ENCODE measurements at regions not wholly inside any gene's neighbourhood (a gene's known extent, or its start where the extent isn't known, plus 50 kb on each side); places are given as distances from the start of the nearest gene placed in this dataset.

- TF ChIP-seq TSHZ2 (CRISPR knock-in tag; IDR thresholded peaks at IDR 0.05) (no peak), ZFP30 (CRISPR knock-in tag; IDR thresholded peaks at IDR 0.05) (no peak), SNAI2 (CRISPR knock-in tag; IDR thresholded peaks at IDR 0.05) (no peak), ZC3H10 (CRISPR knock-in tag; IDR thresholded peaks at IDR 0.05) (no peak), TCF4 (CRISPR knock-in tag; IDR thresholded peaks at IDR 0.05; ENCODE audit: borderline replicate concordance) (no peak), CSDC2 (CRISPR knock-in tag; IDR thresholded peaks at IDR 0.05) (no peak)
These were observed 816.2 kb upstream of the ATXN8OS start (continued) for GRCh38 chr13:69291292-69291906.

DNA sequence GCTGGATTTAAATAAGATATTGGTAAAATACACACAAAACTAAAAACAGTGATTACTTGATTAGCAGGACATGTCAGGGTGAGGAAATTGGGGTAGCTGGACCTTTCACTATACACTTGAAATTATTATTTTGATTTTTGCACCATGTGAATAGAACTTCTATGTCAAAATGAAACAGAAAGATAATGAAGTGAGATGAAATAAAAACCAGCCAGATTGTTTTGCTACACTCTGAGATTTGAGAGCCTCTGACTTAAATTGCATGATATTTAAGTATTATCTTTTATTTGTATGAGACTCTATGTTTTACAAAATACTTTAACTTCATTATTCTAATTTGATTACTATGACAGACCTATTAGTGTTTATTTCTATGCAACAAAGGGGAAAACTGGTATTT lies 819.6 kb upstream of the ATXN8OS start:
- TF ChIP-seq PPARA (CRISPR knock-in tag; IDR thresholded peaks at IDR 0.05; ENCODE audit: borderline replicate concordance) (no peak), CSDC2 (CRISPR knock-in tag; IDR thresholded peaks at IDR 0.05) (no peak), POU6F1 (CRISPR knock-in tag; IDR thresholded peaks at IDR 0.05; ENCODE audit: borderline replicate concordance, low read depth) (no peak), OSR1 (CRISPR knock-in tag; IDR thresholded peaks at IDR 0.05) (no peak), ZNF70 (CRISPR knock-in tag; IDR thresholded peaks at IDR 0.05) (no peak), ZFP3 (CRISPR knock-in tag; IDR thresholded peaks at IDR 0.05) (no peak), GLIS3 (CRISPR knock-in tag; IDR thresholded peaks at IDR 0.05) (no peak), TSHZ2 (CRISPR knock-in tag; IDR thresholded peaks at IDR 0.05) (no peak), TOX (CRISPR knock-in tag; IDR thresholded peaks at IDR 0.05; ENCODE audit: borderline replicate concordance) (no peak), ARNTL (CRISPR knock-in tag; IDR thresholded peaks at IDR 0.05; ENCODE audit: borderline replicate concordance, low read depth) (no peak), ZFP30 (CRISPR knock-in tag; IDR thresholded peaks at IDR 0.05) (no peak)
- TF ChIP-seq, protein P1, sequence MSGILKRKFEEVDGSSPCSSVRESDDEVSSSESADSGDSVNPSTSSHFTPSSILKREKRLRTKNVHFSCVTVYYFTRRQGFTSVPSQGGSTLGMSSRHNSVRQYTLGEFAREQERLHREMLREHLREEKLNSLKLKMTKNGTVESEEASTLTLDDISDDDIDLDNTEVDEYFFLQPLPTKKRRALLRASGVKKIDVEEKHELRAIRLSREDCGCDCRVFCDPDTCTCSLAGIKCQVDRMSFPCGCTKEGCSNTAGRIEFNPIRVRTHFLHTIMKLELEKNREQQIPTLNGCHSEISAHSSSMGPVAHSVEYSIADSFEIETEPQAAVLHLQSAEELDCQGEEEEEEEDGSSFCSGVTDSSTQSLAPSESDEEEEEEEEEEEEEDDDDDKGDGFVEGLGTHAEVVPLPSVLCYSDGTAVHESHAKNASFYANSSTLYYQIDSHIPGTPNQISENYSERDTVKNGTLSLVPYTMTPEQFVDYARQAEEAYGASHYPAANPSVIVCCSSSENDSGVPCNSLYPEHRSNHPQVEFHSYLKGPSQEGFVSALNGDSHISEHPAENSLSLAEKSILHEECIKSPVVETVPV (CRISPR knock-in tag; IDR thresholded peaks at IDR 0.05): no peak
- TF ChIP-seq, protein P2, sequence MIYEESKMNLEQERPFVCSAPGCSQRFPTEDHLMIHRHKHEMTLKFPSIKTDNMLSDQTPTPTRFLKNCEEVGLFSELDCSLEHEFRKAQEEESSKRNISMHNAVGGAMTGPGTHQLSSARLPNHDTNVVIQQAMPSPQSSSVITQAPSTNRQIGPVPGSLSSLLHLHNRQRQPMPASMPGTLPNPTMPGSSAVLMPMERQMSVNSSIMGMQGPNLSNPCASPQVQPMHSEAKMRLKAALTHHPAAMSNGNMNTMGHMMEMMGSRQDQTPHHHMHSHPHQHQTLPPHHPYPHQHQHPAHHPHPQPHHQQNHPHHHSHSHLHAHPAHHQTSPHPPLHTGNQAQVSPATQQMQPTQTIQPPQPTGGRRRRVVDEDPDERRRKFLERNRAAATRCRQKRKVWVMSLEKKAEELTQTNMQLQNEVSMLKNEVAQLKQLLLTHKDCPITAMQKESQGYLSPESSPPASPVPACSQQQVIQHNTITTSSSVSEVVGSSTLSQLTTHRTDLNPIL (CRISPR knock-in tag; IDR thresholded peaks at IDR 0.05; ENCODE audit: low read depth): no peak
- no peak for ATAC-seq

GRCh38 chr13:69287050-69287698 lies 820.5 kb upstream of the ATXN8OS start:
- no peak for ATAC-seq
- TF ChIP-seq, protein P3, sequence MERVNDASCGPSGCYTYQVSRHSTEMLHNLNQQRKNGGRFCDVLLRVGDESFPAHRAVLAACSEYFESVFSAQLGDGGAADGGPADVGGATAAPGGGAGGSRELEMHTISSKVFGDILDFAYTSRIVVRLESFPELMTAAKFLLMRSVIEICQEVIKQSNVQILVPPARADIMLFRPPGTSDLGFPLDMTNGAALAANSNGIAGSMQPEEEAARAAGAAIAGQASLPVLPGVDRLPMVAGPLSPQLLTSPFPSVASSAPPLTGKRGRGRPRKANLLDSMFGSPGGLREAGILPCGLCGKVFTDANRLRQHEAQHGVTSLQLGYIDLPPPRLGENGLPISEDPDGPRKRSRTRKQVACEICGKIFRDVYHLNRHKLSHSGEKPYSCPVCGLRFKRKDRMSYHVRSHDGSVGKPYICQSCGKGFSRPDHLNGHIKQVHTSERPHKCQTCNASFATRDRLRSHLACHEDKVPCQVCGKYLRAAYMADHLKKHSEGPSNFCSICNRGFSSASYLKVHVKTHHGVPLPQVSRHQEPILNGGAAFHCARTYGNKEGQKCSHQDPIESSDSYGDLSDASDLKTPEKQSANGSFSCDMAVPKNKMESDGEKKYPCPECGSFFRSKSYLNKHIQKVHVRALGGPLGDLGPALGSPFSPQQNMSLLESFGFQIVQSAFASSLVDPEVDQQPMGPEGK (CRISPR knock-in tag; IDR thresholded peaks at IDR 0.05; ENCODE audit: borderline replicate concordance): no peak
- no peak for TF ChIP-seq ZFP3 (CRISPR knock-in tag; IDR thresholded peaks at IDR 0.05)
- no peak for TF ChIP-seq CSDC2 (CRISPR knock-in tag; IDR thresholded peaks at IDR 0.05)
- no peak for TF ChIP-seq RARB (CRISPR knock-in tag; IDR thresholded peaks at IDR 0.05)
- TF ChIP-seq, protein P2 (CRISPR knock-in tag; IDR thresholded peaks at IDR 0.05; ENCODE audit: low read depth): no peak
- TF ChIP-seq BACH2 (CRISPR knock-in tag; IDR thresholded peaks at IDR 0.05; ENCODE audit: borderline replicate concordance): no peak
- TF ChIP-seq GLIS3 (CRISPR knock-in tag; IDR thresholded peaks at IDR 0.05): no peak
- no peak for TF ChIP-seq PPARA (CRISPR knock-in tag; IDR thresholded peaks at IDR 0.05; ENCODE audit: borderline replicate concordance)
- no peak for TF ChIP-seq TCF4 (CRISPR knock-in tag; IDR thresholded peaks at IDR 0.05; ENCODE audit: borderline replicate concordance)
- TF ChIP-seq ZNF565 (CRISPR knock-in tag; conservative IDR thresholded peaks at IDR 0.05; ENCODE audit: low read depth): no peak
- TF ChIP-seq ISL1 (CRISPR knock-in tag; IDR thresholded peaks at IDR 0.05): no peak
- TF ChIP-seq TOX (CRISPR knock-in tag; IDR thresholded peaks at IDR 0.05; ENCODE audit: borderline replicate concordance): no peak
- no peak for TF ChIP-seq SNAI2 (CRISPR knock-in tag; IDR thresholded peaks at IDR 0.05)
